ENCODE measurements at regions not wholly inside any gene's neighbourhood (a gene's known extent, or its start where the extent isn't known, plus 50 kb on each side); places are given as distances from the start of the nearest gene placed in this dataset.
"Not testable (repeated sequence)": the region's sequence is repeated elsewhere in the genome, so short reads cannot be mapped to it uniquely, and the experiment has no call there.

DNA sequence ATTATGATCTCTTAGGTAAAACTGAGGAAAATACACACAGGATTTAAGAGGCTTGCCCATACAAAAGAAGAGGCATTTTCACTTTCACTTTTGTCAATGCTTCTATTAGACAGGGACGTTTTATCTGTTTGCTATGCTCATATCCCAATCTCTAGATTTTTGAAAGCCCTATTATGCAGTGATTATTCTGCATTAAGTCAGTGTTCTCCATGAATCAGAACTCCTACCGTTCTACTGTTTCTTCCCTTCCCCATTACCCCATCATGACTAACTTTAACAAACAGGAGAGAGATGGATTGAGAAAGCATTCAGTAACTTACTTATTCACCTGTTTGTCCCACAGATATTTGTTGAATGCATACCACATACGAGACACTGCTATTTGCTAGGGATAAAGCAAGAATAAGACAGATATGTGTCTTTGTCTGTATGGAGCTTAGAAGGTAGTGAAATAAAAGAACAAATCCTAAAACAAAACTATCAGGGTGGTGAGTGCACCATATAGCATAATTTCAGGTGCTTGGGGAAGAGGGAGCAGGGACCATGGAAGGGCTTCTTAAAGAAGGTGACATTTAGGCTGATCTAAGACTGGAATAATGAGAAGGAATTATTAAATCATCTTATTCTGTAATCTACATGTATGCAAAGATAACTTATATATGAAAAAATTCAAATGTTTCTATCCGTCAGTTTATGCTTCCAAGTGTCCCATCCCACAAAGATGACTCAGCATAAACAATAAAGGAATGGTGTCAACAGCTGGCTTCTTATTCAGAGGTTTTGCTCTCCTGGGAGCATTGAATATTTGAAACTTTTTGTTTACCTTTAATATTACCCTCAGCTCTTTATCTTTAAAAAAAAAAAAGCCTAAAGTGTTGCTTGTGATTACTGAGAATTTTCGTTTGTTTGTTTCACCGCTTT, 328.1 kb downstream of the HINT1 start:
- DNase-seq (ENCODE audit: low read depth): no peak

- not testable (repeated sequence) for DNase-seq (ENCODE audit: low read depth)
These were observed 347.3 kb downstream of the HINT1 start for GRCh38 chr5:130817598-130818384.

GRCh38 chr5:130815246-130815645, 349.8 kb downstream of the HINT1 start:
- DNase-seq (ENCODE audit: low read depth): no peak

DNA sequence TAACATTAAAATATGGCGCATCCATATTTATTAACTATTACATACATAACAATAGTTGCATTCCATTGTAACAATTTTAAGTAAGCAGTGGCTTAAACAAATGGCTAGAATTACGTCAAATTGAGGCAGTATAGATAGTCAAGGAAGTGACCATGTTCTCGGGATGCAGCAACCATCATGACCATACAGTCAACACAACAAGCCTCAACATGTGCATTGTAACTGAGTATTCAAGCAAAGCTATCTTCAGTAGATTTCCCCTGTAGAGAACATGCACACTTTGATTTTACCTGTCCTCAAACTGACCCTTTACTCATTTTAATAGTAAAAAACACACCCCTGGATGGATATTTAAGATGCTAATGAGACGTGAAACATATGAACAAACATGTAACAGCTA, 356.4 kb downstream of the HINT1 start:
- DNase-seq (ENCODE audit: low read depth): no peak

DNA sequence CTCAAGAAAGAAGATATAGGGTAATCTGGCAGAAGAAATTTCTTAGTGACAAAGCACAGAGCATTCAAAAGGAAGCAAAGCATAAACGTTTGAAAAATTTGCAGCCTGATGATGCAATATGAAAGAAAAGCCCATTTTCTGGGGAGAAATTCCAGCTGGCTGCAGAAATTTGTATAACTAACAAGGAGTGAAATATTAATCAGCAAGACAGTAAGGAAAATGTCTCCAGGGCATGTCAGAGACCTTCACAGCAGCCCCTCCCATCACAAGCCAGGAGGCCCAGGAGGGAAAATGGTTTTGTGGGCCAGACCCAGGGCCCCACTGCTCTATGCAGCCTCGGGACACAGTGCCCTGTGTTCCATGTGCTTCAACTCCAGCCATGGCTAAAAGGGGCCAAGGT, 359.4 kb downstream of the HINT1 start:
- no peak for DNase-seq (ENCODE audit: low read depth)

GRCh38 chr5:130805036-130805435, 360.0 kb downstream of the HINT1 start:
- DNase-seq (ENCODE audit: low read depth): no peak

- DNase-seq (ENCODE audit: low read depth): no peak
These were observed 363.1 kb downstream of the HINT1 start for GRCh38 chr5:130801963-130802362.

GRCh38 chr5:130799015-130799414, 366.0 kb downstream of the HINT1 start:
- no peak for DNase-seq (ENCODE audit: low read depth)

DNA sequence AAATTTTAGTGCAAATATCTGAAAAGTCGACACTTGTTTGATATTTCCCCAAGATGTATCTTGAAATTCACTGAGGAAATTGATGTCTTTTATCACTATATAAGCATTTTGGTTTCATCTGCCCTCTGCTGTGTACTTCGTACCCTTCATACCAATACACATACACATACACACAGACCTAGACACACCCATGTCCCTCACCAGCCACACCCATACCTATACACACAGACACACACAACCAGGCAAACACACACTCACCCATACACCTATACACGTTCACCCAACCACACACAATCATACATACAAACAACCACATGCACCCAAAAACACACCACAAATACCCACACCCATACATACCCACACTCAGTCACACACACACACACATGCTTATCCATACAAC, 367.8 kb downstream of the HINT1 start:
- DNase-seq (ENCODE audit: low read depth): no peak

- DNase-seq (ENCODE audit: low read depth): no peak
These were observed 368.2 kb downstream of the HINT1 start for GRCh38 chr5:130796902-130797301.

GRCh38 chr5:130796032-130796431, 369.0 kb downstream of the HINT1 start:
- no peak for DNase-seq (ENCODE audit: low read depth)

- DNase-seq (ENCODE audit: low read depth): no peak
These were observed 370.0 kb downstream of the HINT1 start for GRCh38 chr5:130795037-130795436.

DNA sequence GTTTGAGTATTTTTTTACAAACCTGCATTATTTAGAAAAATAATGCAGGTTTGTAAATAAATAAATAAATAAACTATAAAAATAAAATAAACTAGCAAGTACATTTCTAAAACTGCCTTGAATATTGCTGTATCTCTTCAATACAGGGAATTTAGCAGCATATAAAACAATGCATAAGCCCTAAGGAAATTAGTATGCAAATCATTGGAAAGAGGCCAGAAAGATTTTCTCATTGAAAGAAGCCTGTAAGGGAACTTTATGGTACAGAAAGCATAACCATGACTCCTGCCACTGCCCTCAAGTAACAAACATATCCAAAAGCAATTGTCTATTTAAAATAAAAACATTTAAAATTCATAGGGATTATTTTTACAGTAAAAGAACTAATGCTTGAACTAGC, 387.3 kb downstream of the HINT1 start:
- DNase-seq (ENCODE audit: low read depth): no peak

DNA sequence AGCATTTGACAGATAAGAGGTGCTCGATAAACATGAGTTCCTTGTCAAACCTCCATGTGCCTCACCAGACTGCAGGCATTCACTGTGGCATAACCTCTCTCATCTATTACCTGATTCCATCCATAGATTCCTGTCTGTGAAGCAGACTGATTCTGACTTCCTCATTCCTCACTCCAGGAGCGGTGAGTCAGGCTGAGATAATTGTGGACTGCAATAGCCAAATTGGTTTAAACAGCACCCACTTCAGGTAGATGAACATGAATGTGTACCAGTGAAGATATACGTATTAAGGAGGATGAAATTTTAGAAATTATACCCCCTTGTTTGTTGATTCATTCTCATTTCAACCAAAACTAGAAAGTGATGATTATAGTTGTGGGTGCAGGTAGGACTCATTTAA, 391.2 kb downstream of the HINT1 start:
- DNase-seq (ENCODE audit: low read depth): no peak

DNA sequence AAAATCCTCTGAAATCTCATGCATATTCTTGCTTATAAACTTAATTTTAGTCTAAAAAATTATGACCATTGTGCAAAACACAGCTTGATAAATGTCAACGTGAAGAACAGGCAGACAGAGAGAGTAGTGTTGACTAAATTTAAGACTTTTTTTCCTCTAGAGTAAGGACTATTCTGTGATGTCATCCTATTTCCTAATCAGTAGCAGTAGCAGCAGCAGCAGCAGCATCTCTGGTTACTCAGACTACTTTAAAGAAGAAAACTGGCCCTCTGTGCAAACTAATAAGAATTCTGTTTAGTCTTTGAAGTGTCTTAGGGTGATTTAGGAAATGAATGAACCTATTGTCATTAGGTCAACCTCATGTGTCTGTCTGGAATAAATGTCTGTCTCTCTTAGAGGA, 403.0 kb downstream of the HINT1 start:
- no peak for DNase-seq (ENCODE audit: low read depth)

GRCh38 chr5:130759061-130759460, 406.0 kb downstream of the HINT1 start:
- DNase-seq (ENCODE audit: low read depth): no peak

DNA sequence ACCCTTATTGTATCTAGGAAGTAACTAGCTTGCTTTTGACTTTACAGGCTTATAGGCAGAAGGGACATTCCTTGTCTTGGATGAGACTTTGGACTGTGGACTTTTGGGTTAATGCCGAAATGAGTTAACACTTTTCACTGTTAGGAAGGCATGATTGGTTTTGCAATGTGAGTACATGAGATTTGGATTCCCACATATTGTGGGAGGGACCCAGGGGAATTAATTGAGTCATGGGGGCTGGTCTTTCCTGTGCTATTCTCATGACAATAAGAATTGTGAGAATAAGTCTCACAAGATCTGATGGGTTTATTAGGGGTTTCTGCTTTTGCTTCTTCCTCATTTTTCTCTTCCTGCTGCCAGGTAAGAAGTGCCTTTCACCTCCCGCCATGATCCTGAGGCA, 417.5 kb downstream of the HINT1 start:
- no peak for DNase-seq (ENCODE audit: low read depth)

GRCh38 chr5:130746641-130747040, 418.4 kb downstream of the HINT1 start:
- DNase-seq (ENCODE audit: low read depth): not testable (repeated sequence)

- DNase-seq (ENCODE audit: low read depth): no peak
These were observed 422.0 kb downstream of the HINT1 start for GRCh38 chr5:130743092-130743491.

DNA sequence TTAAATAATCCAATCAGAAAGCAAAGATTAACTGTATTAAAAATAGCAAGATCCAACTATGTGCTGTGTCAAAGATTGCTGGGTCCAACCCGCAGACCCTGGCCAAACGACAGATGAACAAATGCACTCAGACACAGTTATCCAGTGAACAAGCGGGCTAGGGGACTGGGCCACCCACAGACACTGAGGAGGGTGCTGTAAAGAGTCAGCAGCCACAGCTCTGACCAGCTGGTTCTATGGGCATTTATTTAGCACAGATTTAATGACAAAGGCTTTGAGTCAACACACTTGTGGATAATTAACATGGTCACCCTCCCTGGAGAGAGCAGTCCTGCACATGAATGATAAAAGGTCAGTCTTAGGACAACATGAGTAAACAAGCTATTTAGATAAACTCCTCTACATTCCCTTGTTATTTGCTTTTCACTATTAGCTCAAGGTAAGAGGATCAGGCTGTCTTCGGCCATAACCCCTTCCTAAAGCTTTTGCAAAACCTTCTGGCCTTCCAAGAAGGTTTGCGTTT, 424.9 kb downstream of the HINT1 start:
- DNase-seq (ENCODE audit: low read depth): no peak

DNA sequence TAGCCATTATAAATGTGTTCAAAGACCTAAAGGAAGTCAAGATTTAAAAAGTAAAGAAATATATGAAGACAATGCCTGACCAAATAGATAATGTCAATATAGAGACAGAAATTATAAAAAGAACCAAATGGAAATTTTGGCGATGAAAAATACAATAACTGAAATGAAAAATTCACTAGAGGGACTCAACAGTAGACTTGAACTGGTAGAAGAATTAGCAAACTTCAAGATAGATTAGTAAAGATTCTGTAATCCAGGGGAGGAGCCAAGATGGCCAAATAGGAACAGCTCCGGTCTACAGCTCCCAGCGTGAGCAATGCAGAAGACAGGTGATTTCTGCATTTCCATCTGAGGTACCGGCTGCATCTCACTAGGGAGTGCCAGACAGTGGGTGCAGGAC, 433.2 kb downstream of the HINT1 start:
- DNase-seq (ENCODE audit: low read depth): no peak

DNA sequence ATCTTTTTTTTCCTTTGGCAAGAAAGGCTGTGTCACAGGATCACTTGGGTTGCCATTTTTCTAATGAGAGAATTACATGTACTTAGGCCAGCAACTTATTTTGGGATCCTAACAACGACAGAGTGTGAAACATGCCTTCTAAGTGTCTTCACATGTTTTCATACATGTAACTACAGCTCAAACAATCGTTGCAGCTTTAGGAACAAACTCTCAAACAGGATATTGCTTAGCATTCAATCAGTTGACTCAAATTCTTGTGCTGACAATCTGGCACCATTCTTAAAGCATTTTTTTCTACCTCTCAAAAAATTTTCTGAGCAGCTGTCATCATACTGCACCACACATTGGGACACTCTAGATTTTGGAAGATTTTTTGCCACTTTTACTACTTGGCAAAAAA, 435.5 kb downstream of the HINT1 start:
- no peak for DNase-seq (ENCODE audit: low read depth)

- no peak for DNase-seq (ENCODE audit: low read depth)
These were observed 437.2 kb downstream of the HINT1 start for GRCh38 chr5:130727830-130728229.

All from Daoy (cell line).